ENCODE measurements at regions not wholly inside any gene's neighbourhood (a gene's known extent, or its start where the extent isn't known, plus 50 kb on each side); places are given as distances from the start of the nearest gene placed in this dataset.

DNA sequence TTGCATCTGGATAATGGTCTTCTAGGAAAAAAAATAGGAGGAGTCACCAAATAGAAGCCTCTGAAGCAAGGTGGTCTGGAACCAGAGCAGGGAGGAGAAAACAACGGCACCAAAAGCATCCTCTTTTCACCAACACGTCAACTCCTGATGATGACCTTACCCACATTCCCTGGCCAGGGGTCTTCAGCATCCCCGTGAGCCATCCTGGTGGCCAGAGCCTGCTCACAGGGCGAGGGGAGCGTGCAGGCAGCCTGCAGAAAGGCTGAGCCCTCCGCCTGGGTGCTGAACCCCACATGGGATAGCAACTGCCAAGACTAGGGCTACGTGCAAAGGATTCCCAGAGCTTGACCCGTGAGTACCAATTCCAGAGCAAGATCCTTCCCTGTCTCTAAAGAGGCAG, 191.0 kb downstream of the NDUFA10 start:
- TF ChIP-seq, protein P1, sequence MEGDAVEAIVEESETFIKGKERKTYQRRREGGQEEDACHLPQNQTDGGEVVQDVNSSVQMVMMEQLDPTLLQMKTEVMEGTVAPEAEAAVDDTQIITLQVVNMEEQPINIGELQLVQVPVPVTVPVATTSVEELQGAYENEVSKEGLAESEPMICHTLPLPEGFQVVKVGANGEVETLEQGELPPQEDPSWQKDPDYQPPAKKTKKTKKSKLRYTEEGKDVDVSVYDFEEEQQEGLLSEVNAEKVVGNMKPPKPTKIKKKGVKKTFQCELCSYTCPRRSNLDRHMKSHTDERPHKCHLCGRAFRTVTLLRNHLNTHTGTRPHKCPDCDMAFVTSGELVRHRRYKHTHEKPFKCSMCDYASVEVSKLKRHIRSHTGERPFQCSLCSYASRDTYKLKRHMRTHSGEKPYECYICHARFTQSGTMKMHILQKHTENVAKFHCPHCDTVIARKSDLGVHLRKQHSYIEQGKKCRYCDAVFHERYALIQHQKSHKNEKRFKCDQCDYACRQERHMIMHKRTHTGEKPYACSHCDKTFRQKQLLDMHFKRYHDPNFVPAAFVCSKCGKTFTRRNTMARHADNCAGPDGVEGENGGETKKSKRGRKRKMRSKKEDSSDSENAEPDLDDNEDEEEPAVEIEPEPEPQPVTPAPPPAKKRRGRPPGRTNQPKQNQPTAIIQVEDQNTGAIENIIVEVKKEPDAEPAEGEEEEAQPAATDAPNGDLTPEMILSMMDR (IDR thresholded peaks at IDR 0.05), result no peak
- TF ChIP-seq POLR2A (IDR thresholded peaks at IDR 0.05), result no peak

Measured in tibial nerve (tissue), 3 donors.